Glutamatergic neuron (in vitro differentiated cells): ENCODE measurements at regions not wholly inside any gene's neighbourhood (a gene's known extent, or its start where the extent isn't known, plus 50 kb on each side); places are given as distances from the start of the nearest gene placed in this dataset.

Source experiments
- DNase-seq: peaks from one replicate; pipeline ENCODE4 v3.0.0; 2022
- H3K27ac Mint-ChIP-seq: one replicate; pipeline ENCODE4 v1.8.0; 2020; ENCODE audit warnings: mild to moderate bottlenecking, mixed read lengths, inconsistent platforms; ENCODE audit not compliant: unreplicated experiment
- H3K27me3 Mint-ChIP-seq: one replicate; pipeline ENCODE4 v1.8.0; 2020; ENCODE audit warnings: mild to moderate bottlenecking, moderate library complexity, mixed read lengths, inconsistent platforms; ENCODE audit not compliant: unreplicated experiment
- H3K36me3 Mint-ChIP-seq: one replicate; pipeline ENCODE4 v1.8.0; 2020; ENCODE audit warnings: mild to moderate bottlenecking, mixed read lengths, inconsistent platforms; ENCODE audit not compliant: unreplicated experiment
- H3K4me1 Mint-ChIP-seq: one replicate; pipeline ENCODE4 v1.8.0; 2020; ENCODE audit warnings: mild to moderate bottlenecking, low read depth, mixed read lengths, inconsistent platforms; ENCODE audit not compliant: unreplicated experiment
- H3K4me3 Mint-ChIP-seq: one replicate; pipeline ENCODE4 v1.8.0; 2020; ENCODE audit warnings: mild to moderate bottlenecking, mixed read lengths, inconsistent platforms; ENCODE audit not compliant: unreplicated experiment
- H3K9me3 Mint-ChIP-seq: one replicate; pipeline ENCODE4 v1.8.0; 2020; ENCODE audit warnings: mild to moderate bottlenecking, moderate library complexity, mixed read lengths, inconsistent platforms; ENCODE audit not compliant: unreplicated experiment
- CTCF ChIP-seq: fragments of 200-600 bp; sonication (generic); IDR thresholded peaks from one replicate; pipeline ENCODE4 v1.5.0; 2021; ENCODE audit not compliant: partially characterized antibody, unreplicated experiment

GRCh38 chr6:11878735-11879134, 100.1 kb upstream of the ADTRP start:
- DNase-seq, result no peak
- Mint-ChIP-seq H3K27ac (no peak overlapping the region), H3K4me3 (no peak overlapping the region), H3K27me3 (no peaks in the 10 kb centered on the region), H3K36me3 (peaks cover 19% of the 10 kb centered on the region), H3K9me3 (peaks cover 3% of the 10 kb centered on the region), H3K4me1 (no peaks in the 10 kb centered on the region)
- no peak for TF ChIP-seq CTCF

DNA sequence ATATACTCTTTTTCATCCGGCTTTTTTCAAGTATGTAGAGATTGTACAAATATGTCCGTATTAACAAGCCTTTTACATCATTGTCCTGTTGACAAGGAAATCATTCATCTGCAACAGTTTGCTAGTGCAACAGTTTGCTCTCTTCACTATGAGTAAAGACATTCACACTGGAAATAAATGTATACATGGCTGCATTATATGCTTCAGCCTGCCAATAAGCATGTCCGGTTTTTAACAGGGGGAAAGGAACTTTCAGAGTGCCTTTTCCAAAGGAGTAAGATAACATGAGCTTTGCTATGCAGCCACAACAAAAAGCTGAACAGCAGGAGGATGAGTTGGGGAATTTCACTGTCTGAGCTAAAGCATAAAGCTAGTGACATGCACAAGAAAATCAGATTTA, 99.4 kb upstream of the ADTRP start:
- DNase-seq, result no peak
- peaks cover 3% of the 10 kb centered on the region for H3K9me3 Mint-ChIP-seq
- H3K4me1 Mint-ChIP-seq, result no peaks in the 10 kb centered on the region
- H3K36me3 Mint-ChIP-seq, result peaks cover 19% of the 10 kb centered on the region
- H3K27me3 Mint-ChIP-seq, result no peaks in the 10 kb centered on the region
- no peak overlapping the region for H3K4me3 Mint-ChIP-seq
- TF ChIP-seq CTCF, result no peak
- no peak overlapping the region for H3K27ac Mint-ChIP-seq

- Mint-ChIP-seq H3K27ac (no peak overlapping the region), H3K4me3 (no peak overlapping the region), H3K27me3 (no peaks in the 10 kb centered on the region)
Observed at GRCh38 chr6:11876934-11877433, 98.4 kb upstream of the ADTRP start.

DNA sequence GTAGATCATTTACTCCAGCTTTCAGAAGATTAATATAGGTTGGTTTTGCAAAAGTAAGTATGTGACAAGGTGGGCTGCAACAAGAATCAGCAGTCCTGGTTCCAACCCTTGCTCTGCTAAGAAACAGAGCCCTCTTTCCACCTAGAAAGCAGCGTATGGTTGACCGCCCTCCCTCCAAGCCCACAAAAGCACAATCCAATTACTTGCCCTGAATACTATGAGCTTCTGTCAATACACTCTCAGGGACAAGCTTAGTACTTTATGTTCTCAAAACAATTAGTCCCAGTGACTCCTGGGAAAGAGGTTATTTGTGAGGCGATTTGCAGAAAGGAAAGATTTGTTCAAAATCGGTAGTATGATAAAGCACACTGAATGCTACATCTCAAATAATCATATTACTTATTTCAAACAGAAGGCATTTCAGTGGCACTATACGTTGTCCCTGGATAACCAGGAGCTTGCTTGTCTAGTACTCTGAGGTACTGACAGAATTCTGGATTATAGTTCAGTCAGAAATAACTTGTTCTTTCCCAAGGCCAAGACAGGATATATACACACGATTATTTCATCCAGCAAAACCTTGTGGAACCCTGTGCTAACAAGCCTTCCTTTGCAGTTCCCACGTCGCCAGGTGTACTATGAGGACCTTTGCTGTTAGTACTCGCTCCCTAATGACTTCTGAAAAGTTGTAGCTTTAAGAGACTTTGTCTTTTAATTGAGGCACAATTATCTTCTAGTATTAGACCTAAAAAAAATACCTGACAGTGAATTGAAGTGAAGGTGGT, 96.9 kb upstream of the ADTRP start:
- no peak overlapping the region for H3K27ac Mint-ChIP-seq
- no peaks in the 10 kb centered on the region for H3K27me3 Mint-ChIP-seq
- no peaks in the 10 kb centered on the region for H3K4me1 Mint-ChIP-seq
- no peak overlapping the region for H3K4me3 Mint-ChIP-seq
- no peak for TF ChIP-seq CTCF
- no peak for DNase-seq
- H3K9me3 Mint-ChIP-seq, result peaks cover 3% of the 10 kb centered on the region
- H3K36me3 Mint-ChIP-seq, result peaks cover 7% of the 10 kb centered on the region

More at GRCh38 chr6:11876934-11877433, 98.4 kb upstream of the ADTRP start:
- peaks cover 19% of the 10 kb centered on the region for H3K36me3 Mint-ChIP-seq
- H3K9me3 Mint-ChIP-seq, result peaks cover 3% of the 10 kb centered on the region
- no peaks in the 10 kb centered on the region for H3K4me1 Mint-ChIP-seq
- no peak for TF ChIP-seq CTCF
- DNase-seq, result no peak

- no peak for DNase-seq
Observed at GRCh38 chr6:11869672-11870340, 91.2 kb upstream of the ADTRP start.

More at GRCh38 chr6:11869672-11870340, 91.2 kb upstream of the ADTRP start:
- TF ChIP-seq CTCF, result no peak
- no peaks in the 10 kb centered on the region for H3K4me1 Mint-ChIP-seq
- H3K36me3 Mint-ChIP-seq, result no peaks in the 10 kb centered on the region
- H3K4me3 Mint-ChIP-seq, result no peak overlapping the region
- H3K9me3 Mint-ChIP-seq, result peaks cover 1% of the 10 kb centered on the region
- H3K27me3 Mint-ChIP-seq, result no peaks in the 10 kb centered on the region
- no peak overlapping the region for H3K27ac Mint-ChIP-seq
